SH-SY5Y (cell line): ENCODE measurements at regions not wholly inside any gene's neighbourhood (a gene's known extent, or its start where the extent isn't known, plus 50 kb on each side); places are given as distances from the start of the nearest gene placed in this dataset.

Experiments
- GATA2 ChIP-seq: IDR thresholded peaks from 2 replicates; pipeline ENCODE4 v1.6.1; 2011; ENCODE audit warnings: mild to moderate bottlenecking, low read depth, low read length
- GATA3 ChIP-seq: IDR thresholded peaks from 2 replicates; pipeline ENCODE4 v1.6.1; 2011; ENCODE audit warnings: low read depth, mild to moderate bottlenecking, low read length, moderate library complexity

DNA sequence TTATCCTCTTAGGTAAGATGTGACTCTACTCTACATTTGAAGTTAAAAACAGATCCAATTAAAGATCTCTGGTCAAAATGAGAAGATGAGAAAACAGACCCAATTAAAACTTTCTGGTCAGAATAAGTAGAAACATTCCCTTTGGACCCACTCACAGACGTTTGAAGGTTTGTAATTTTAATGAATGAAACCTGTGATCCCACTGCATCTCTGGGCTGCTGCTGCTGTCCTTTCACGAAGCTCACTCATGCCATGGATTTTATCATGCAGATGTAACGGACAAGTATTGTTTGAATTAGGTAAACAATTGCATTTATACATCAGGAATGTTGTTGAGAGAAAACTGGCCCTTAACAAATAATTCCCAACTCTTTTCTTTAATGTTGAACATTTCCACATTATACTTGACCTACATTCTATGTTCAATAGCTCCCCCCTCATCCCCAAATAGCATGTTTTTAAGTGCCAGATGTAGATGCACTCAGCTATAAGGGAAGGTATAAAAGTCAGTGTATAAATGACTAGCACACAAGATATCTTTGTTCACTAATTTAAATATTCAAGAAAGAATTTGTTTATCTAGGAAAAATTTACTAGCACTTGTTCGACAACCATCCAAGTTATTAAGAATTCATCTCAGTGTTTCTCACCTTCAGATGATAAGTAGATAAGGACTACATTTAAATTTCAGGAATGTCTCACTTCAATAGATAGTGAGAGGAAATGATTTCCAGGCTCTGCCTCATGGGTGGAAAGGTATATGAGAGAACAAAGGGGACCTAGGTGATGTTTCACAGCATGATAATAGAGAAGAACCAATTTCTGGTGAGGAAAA lies 202.3 kb upstream of the LMNTD1 start:
- TF ChIP-seq GATA2, result no peak
- no peak for TF ChIP-seq GATA3
